PFSK-1 (cell line): ENCODE measurements at regions not wholly inside any gene's neighbourhood (a gene's known extent, or its start where the extent isn't known, plus 50 kb on each side); places are given as distances from the start of the nearest gene placed in this dataset.

Experiments
- FOXP2 ChIP-seq: optimal IDR thresholded peaks from 2 replicates; pipeline ENCODE3; 2011; ENCODE audit warnings: borderline replicate concordance, control low read depth, inconsistent platforms; ENCODE audit not compliant: insufficient read depth; ENCODE audit errors: extremely low read length, extremely low read depth
- POLR2AphosphoS5 ChIP-seq: IDR thresholded peaks from 2 replicates; pipeline ENCODE4 v1.6.1; 2012; ENCODE audit warnings: low read depth, mild to moderate bottlenecking, control low read depth, low read length, moderate library complexity
- TAF1 ChIP-seq: IDR thresholded peaks from 2 replicates; pipeline ENCODE4 v1.6.1; 2012; ENCODE audit warnings: low read length, control low read depth, borderline replicate concordance; ENCODE audit not compliant: insufficient read depth
- TF ChIP-seq, protein P1 (sequence below), 2 experiments: IDR thresholded peaks; 2 replicates each; pipeline versions ENCODE4 v1.6.1 to v1.8.0; 2011 to 2012; ENCODE audit warnings: low read depth in 2 of 2, low read length in 2 of 2, control low read depth in 1 of 2, inconsistent platforms in 1 of 2, mild to moderate bottlenecking in 1 of 2, moderate library complexity in 1 of 2; ENCODE audit not compliant: insufficient read depth in 1 of 2

DNA sequence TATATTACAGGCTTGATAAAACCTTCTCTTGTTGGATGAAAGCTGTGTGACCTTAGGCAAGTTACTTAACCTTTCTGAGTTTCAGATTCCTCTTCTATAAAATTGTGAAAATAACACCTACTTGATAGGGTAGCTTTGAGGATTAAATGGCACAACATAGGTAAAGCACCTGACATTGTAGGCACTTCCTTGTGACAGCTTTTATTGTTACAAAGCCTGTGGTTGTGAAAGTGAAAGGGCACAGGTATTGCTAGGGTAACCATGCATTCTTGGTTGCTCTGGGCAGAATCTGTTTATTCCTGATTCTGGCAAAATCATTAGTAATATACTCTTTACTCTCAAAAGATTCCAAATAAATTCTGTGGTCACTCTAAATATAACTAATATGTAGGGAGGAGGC is 493.4 kb downstream of the OLFM4 start:
- TF ChIP-seq, protein P1, sequence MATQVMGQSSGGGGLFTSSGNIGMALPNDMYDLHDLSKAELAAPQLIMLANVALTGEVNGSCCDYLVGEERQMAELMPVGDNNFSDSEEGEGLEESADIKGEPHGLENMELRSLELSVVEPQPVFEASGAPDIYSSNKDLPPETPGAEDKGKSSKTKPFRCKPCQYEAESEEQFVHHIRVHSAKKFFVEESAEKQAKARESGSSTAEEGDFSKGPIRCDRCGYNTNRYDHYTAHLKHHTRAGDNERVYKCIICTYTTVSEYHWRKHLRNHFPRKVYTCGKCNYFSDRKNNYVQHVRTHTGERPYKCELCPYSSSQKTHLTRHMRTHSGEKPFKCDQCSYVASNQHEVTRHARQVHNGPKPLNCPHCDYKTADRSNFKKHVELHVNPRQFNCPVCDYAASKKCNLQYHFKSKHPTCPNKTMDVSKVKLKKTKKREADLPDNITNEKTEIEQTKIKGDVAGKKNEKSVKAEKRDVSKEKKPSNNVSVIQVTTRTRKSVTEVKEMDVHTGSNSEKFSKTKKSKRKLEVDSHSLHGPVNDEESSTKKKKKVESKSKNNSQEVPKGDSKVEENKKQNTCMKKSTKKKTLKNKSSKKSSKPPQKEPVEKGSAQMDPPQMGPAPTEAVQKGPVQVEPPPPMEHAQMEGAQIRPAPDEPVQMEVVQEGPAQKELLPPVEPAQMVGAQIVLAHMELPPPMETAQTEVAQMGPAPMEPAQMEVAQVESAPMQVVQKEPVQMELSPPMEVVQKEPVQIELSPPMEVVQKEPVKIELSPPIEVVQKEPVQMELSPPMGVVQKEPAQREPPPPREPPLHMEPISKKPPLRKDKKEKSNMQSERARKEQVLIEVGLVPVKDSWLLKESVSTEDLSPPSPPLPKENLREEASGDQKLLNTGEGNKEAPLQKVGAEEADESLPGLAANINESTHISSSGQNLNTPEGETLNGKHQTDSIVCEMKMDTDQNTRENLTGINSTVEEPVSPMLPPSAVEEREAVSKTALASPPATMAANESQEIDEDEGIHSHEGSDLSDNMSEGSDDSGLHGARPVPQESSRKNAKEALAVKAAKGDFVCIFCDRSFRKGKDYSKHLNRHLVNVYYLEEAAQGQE (IDR thresholded peaks at IDR 0.05; ENCODE audit: insufficient read depth in 1 of 2, low read depth in 2 of 2, low read length in 2 of 2) = no peak
- no peak for TF ChIP-seq FOXP2
- TF ChIP-seq TAF1 = no peak
- TF ChIP-seq POLR2AphosphoS5 = no peak
